NCI-H774 (cell line): ENCODE measurements at regions not wholly inside any gene's neighbourhood (a gene's known extent, or its start where the extent isn't known, plus 50 kb on each side); places are given as distances from the start of the nearest gene placed in this dataset.

Experiments
- DNase-seq: peaks from one replicate; lab custom pipeline; 2025; lab: John Stamatoyannopoulos, UW

DNA sequence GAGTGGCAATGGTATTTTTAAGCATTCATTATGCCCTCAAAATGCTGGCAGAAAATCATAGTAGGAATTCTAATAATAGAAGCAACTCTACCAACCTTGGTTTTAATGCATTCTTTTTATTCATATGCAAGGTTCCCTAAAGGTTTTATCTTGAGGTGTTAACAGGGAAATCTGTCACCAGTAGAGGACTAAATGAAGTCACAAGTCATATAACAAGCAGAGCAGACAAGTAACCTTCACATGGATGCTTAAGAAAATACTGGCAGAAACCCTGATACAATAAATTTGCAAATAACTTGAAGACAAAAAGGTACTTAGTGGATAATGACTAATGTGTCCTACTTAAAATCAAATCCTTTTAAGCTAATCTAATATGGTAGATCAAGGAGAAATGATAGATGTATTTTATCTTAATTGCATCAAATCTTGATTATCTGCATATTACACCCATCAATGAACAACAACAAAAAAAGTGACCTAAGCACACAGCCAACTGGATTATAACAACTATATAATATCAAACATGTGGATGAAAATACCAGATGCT lies 73.3 kb downstream of the RFC3 start:
- no peak for DNase-seq

- no peak for DNase-seq
These were observed 75.6 kb downstream of the RFC3 start for GRCh38 chr13:33893559-33893958.

DNA sequence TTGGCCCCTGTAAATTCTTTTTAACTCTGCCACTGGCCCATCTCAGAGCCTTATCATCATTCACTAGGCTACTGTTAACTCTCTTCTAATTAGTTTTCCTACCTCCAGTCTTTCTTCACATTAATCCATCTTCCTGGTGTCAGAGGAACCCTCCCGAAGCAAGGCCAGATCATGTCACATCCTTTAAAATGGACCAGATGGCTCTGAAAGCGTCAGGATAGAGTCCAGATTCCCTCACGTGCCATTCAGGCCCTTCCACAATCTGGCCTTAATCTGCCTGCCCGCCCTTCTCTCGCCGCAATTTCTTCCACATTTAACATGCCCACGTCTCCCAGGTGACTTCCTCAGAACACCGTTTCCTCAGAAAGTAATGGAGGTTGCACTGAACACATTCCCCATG lies 86.5 kb downstream of the RFC3 start:
- no peak for DNase-seq

GRCh38 chr13:33908116-33908515 lies 90.2 kb downstream of the RFC3 start:
- no peak for DNase-seq

GRCh38 chr13:33910255-33910654 lies 92.3 kb downstream of the RFC3 start:
- DNase-seq, result no peak

DNA sequence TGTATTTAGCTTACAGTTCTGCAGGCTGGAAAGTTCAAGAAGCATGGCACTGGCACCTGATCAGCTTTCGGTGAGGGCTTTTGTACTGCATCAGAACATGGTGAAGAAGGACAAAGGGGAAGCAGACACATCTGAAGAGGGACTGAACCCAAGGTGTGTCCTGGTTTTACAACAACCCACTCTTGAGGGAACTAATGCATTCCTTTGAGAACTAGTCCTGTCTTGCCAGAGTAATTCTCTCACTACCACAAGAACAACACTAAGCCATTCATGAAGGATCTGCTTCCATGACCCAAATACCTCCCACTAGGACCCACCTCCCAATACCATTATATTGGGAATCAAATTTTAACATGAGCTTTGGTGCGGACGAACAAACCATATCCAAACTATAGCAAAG lies 93.6 kb downstream of the RFC3 start:
- no peak for DNase-seq

GRCh38 chr13:33913829-33914228 lies 95.9 kb downstream of the RFC3 start:
- DNase-seq, result no peak

DNA sequence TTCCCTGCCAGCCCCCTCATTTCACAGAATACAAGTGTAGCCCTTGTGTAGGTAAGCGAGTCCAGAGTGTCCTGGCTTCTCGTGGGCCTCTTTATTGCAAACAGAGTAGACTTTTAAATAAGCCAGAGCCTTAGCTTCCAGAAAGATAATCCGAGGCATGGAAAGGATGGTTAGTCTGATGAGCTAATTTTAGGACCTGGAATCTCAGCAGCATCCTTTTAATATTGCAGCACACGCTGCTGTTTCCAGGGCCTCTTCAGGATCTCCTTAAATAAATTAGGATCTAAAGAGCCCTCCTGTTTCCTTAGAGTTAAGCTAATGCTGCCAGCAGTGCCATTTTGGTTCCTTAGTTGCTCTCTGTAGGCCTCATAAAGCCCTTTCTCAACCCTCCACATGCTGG lies 99.2 kb downstream of the RFC3 start:
- no peak for DNase-seq

GRCh38 chr13:33918199-33918932 lies 100.4 kb downstream of the RFC3 start:
- no peak for DNase-seq

DNA sequence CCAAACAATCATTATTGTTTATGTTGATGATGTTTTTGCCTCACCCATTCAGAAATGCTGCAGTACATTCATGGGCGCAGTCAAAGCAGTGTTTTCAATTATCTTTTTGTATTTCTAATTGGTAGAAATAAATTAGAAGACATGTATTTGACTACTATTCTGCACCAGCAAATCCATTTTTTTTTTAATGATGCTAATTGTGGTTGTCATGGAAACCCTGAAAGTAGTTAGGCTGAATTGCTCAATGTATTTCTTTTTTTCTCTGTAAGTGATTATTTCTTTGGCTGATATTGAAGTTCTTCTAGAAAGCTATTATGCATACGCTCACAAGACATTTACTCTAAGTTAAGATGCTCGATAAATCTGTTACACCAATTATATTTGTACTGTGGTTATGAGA lies 101.2 kb downstream of the RFC3 start:
- no peak for DNase-seq

DNA sequence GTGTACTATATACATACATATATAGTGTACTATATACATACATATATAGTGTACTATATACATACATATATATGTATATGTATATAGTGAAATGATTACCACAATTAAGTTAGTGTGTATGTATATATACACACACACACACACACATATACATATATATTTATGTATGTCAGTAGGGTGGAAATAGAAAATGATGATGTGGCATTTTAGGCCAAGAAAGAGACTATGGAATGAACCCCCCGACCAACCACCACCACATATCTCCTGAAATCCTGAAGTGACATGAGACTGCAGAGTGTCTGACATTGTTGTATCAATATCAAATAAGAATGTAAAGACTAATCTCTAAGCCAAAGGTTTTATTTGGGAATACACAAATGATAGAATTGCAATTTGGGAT lies 107.6 kb downstream of the RFC3 start:
- no peak for DNase-seq

- no peak for DNase-seq
These were observed 109.4 kb downstream of the RFC3 start for GRCh38 chr13:33927315-33927714.

DNA sequence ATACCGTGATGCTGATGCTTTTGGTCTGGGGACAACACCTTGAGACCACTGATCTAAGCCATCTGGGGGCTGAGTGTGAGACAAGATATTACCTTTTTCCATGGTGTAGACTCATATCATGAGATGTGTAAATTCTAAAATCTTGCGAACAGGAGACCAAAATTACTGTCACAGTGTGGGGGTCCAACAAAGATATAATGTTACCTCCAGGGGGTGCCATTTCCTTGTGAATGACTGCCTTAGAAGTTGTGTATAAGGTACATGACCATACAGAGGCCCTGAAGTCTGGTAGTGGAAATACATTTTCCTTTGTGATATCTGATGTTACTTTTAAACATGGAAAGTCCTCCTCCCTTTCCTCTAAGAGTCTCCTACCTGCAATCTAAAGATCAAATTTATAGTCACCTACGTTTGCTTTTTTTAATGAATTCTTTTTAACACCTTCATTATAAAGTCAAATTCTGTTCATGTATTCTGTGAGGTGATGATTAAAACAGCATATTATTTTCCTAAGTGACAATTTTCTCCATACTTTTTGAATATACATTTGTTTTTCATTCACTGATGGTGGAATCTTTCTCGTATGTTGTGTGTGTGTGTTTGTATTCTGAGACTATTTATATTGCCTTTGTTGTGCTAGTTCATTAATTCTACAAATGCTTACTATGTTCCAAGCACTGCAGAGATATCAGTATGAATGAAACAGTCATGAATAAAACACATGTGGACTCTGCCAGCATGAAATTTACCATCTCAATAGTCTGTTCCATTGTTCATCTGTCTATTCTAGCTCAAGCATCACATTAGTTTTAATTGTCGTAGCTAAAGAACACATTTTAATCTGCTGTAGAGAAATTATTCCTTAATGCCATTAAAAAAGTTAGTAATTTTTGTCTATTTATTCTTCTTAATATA lies 113.7 kb downstream of the RFC3 start:
- DNase-seq, result peak; percentile 4

DNA sequence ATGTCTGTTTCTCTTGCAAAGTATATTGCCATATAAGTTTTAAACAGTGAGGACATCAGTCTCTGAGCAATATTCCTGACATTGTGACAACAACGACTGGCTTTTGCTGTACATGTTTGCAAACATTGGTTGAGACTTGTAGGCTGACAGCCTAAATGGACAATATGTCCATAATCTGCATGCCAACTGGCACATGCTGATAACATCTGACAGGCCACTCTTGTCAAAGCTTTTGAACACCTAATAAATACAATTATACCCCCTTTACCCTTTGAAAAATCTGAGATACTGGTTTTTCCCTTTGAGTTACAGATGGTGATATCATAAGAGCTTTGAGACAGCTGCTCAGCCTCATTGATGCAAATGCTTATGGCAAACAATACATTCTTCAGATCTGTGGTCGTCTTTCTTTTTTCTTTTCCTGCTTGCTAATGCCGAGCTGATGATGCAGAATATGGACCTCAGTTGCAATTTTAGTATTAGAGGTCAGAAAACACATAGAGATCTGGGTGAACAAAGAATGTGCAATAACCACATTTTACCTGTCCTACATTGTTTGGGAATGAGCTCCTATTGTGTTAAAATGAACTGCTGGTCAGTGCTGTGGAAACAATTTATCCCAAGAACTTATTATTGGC lies 114.9 kb downstream of the RFC3 start:
- no peak for DNase-seq

DNA sequence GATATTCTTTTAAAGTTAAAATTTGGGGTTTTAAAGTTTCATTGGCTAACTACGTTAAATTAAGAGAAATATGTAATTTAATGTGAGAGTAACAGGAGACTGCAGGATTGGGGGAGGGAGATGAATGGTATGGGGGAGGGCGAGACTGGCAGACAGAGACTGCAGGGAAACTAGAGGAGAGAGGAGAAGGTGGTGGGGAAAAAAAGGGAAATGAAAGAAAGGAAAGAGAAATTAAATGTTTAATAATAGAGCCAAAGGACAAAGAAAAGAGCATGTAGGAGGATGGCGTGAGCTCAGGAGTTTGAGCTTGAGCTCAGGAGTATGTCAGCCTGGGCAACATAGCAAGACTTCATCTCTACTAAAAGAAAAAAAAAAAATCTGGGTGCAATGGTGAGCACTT lies 115.9 kb downstream of the RFC3 start:
- DNase-seq, result no peak

DNA sequence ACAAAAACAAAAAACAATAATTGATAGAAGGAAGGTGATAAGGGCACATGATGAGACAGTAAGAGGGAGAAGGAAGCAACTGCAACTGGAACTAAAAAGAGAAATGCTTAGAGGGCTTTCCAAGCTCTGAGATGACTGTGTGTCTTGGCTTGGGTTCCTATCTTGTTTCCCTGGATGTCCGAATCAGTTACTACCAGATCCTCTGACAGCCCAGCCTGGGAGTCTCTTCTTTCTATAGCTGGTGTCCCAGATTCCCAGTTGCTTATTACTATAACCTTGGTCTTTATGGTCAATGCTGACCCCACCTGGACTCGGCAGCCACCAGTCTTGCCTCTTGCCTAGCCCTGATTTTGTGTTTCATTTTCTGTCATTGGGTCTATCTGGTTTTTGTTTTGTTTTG lies 116.4 kb downstream of the RFC3 start:
- no peak for DNase-seq

DNA sequence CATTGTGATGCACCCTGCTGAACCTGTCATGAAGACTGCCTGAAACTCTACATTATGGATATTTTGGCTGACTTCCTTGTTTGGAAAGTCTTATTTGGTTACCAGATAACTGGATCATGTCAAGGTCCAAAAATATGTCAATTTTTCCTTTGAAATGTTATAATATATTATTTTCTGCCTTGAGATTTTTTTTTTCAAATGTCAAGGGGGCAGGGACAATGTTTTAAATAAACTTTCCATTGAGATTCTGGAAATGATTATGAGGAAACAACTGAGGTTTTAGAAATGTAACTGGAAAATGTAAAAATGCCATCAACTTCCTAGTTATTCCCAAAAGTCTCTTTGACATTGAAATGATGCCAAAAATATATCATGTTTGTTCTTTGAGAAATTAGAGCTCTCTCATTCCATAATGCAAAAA lies 117.0 kb downstream of the RFC3 start:
- DNase-seq, result no peak

- no peak for DNase-seq
These were observed 118.0 kb downstream of the RFC3 start for GRCh38 chr13:33935969-33936368.

DNA sequence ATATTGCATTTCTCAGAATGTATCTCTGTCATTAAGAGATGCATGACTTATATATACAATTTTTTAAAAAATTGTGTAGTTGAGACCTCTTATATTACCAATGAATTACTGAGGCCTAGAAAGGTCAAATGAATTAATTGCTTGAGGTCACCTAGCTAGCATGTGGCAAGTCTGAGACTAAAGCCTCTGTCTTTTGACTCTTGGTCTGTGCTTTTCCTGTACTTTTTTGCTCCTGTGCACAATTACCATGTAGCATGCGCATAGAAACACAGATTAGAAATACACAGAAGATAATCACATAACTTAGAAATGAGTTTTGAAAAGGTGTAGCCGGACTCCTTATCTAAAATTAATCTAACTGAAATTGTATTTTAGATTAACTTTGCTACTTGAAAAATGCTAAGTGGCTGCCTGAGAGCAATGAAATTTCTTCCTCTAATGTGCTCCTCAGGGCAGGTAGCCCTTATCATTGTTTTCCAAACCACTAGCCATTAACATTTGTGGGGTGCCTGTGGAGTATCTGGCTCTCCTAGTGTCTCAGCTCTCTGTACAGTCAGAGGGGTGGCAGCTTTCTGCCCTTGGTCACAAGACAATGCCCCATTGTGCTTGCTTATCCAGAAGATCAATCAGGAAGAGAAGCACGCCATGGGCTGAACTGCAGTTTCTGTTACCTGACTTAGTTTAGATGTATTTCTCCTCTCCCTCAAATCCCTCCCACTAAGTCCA lies 119.6 kb downstream of the RFC3 start:
- no peak for DNase-seq

DNA sequence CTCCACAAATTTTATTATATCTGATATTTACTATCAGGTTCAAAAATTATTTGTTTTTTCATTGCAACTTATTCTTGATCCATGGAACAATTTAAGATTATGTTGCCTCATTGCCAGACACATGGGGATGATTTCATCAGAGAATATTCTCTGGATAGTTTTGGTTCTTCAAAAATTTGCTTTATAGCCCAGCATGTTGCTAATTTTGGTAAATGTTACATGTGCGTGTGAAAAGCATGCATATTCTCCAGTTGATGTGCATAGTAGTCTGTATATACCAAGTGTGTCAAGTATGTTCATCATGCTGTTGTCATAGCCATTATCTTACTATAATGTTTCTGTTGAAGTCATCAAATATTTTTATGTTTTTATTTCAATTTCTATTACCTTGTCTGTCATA lies 122.3 kb downstream of the RFC3 start:
- DNase-seq, result no peak

DNA sequence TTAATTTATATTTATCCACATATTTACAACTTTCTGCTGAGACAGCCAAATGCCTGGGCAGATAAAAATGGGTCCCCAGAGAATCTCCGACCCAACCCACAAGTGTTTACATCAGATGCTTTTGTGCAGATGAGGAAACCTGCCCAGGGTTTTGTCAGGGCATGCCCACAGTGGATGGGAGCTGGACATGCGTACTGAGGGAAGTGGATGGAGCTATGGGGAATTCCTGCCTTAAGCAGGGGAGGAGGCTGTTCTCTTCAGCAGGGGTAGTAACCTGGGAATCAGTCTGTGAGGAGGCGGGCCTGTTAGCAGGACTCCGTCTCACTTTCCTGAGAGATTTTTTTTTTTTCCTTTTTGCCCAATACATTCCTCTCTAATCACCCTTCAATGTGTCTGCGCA lies 122.9 kb downstream of the RFC3 start:
- no peak for DNase-seq

DNA sequence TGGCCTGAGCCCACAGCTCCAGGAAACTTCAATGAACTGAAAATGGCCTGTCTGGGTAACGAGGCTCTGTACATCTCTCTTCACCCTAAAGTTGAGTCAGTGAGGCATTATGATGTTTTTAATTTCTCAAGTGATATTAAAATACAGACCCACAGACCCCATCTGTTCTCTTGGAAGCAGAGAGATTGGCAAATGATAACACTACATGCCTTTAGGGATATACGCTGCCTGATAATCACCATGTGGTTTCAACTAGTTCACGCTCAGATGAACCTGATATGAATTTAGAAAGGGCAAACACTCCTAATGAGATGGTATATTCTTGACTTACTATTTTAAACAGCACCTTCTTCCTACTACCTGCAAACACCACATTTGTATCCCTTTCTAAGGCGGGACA lies 127.5 kb downstream of the RFC3 start:
- DNase-seq, result no peak
